Naive B cell (primary cell): ENCODE measurements at regions not wholly inside any gene's neighbourhood (a gene's known extent, or its start where the extent isn't known, plus 50 kb on each side); places are given as distances from the start of the nearest gene placed in this dataset.

ENCODE experiments used
- ATAC-seq, 2 donors: fragments of 150-1000 bp; cut with Tn5 transposase; 2 replicates each; pipeline ENCODE4 v1.10.0; 2021; ENCODE audit warnings: low read depth in 2 of 2, mild to moderate bottlenecking in 2 of 2, moderate library complexity in 2 of 2
- DNase-seq: peaks from one replicate; pipeline ENCODE4 v3.0.0; 2022
- H3K27ac Mint-ChIP-seq, 6 donors: one replicate each; pipeline ENCODE4 v1.8.0; 2020 to 2022; ENCODE audit warnings: mild to moderate bottlenecking in 6 of 6, mixed read lengths in 6 of 6, moderate library complexity in 5 of 6, inconsistent platforms in 2 of 6
- H3K27me3 Mint-ChIP-seq, 3 donors: one replicate each; pipeline ENCODE4 v1.8.0; 2021 to 2022; ENCODE audit warnings: mixed read lengths in 3 of 3, mild to moderate bottlenecking in 1 of 3
- H3K36me3 Mint-ChIP-seq, 2 donors: one replicate each; pipeline ENCODE4 v1.8.0; 2020 to 2022; ENCODE audit warnings: mixed read lengths in 2 of 2, inconsistent platforms in 1 of 2, mild to moderate bottlenecking in 1 of 2
- H3K4me1 Mint-ChIP-seq, 3 donors: one replicate each; pipeline ENCODE4 v1.8.0; 2020 to 2022; ENCODE audit warnings: mixed read lengths in 3 of 3, inconsistent platforms in 1 of 3, mild to moderate bottlenecking in 1 of 3, moderate library complexity in 1 of 3
- H3K4me3 Mint-ChIP-seq, 8 donors: one replicate each; pipeline ENCODE4 v1.8.0; 2020 to 2022; ENCODE audit warnings: mild to moderate bottlenecking in 8 of 8, mixed read lengths in 8 of 8, moderate library complexity in 8 of 8, inconsistent platforms in 2 of 8
- H3K9me3 Mint-ChIP-seq, 7 donors: one replicate each; pipeline ENCODE4 v1.8.0; 2020 to 2022; ENCODE audit warnings: mixed read lengths in 7 of 7, mild to moderate bottlenecking in 5 of 7, inconsistent platforms in 2 of 7, moderate library complexity in 1 of 7

- Mint-ChIP-seq H3K36me3 (no peaks in the 10 kb centered on the region), H3K4me1 (no peaks in the 10 kb centered on the region), H3K27me3 (no peaks in the 10 kb centered on the region), H3K27ac (no peak overlapping the region), H3K4me3 (no peak overlapping the region), H3K9me3 (peaks cover 0 to 4% (median 0%) of the 10 kb centered on the region in 7 donors)
- DNase-seq (no peak), ATAC-seq (no peak)
Observed at GRCh38 chr2:103980401-103980800, 873.5 kb upstream of the POU3F3 start.

GRCh38 chr2:103982691-103983090, 871.2 kb upstream of the POU3F3 start:
- Mint-ChIP-seq H3K9me3 (peaks cover 0 to 4% (median 0%) of the 10 kb centered on the region in 7 donors), H3K27ac (no peak overlapping the region), H3K4me3 (no peak overlapping the region), H3K27me3 (no peaks in the 10 kb centered on the region), H3K36me3 (no peaks in the 10 kb centered on the region), H3K4me1 (no peaks in the 10 kb centered on the region)
- DNase-seq (no peak), ATAC-seq (no peak)

GRCh38 chr2:103986001-103986400, 867.9 kb upstream of the POU3F3 start:
- no peak for ATAC-seq
- no peak overlapping the region for H3K4me3 Mint-ChIP-seq
- no peak overlapping the region for H3K27ac Mint-ChIP-seq
- peaks cover 0 to 7% (median 2%) of the 10 kb centered on the region in 7 donors for H3K9me3 Mint-ChIP-seq
- no peaks in the 10 kb centered on the region for H3K27me3 Mint-ChIP-seq
- H3K36me3 Mint-ChIP-seq = no peaks in the 10 kb centered on the region
- no peaks in the 10 kb centered on the region for H3K4me1 Mint-ChIP-seq
- DNase-seq = no peak

- DNase-seq = no peak
- Mint-ChIP-seq H3K4me1 (no peaks in the 10 kb centered on the region), H3K36me3 (no peaks in the 10 kb centered on the region), H3K9me3 (peaks cover 0 to 7% (median 3%) of the 10 kb centered on the region in 7 donors), H3K27ac (no peak overlapping the region), H3K27me3 (peaks cover 0 to 6% (median 0%) of the 10 kb centered on the region in 3 donors), H3K4me3 (no peak overlapping the region)
- no peak for ATAC-seq
Observed at GRCh38 chr2:103991591-103991990, 862.3 kb upstream of the POU3F3 start.

GRCh38 chr2:104004821-104005220, 849.1 kb upstream of the POU3F3 start:
- Mint-ChIP-seq H3K27ac (no peak overlapping the region), H3K9me3 (peaks cover 3 to 26% (median 9%) of the 10 kb centered on the region in 7 donors), H3K4me3 (no peak overlapping the region), H3K36me3 (no peaks in the 10 kb centered on the region), H3K27me3 (no peaks in the 10 kb centered on the region), H3K4me1 (no peaks in the 10 kb centered on the region)
- ATAC-seq (no peak), DNase-seq (no peak)

GRCh38 chr2:104016801-104017200, 837.1 kb upstream of the POU3F3 start:
- H3K4me3 Mint-ChIP-seq = no peak overlapping the region
- ATAC-seq = no peak
- no peak overlapping the region for H3K27ac Mint-ChIP-seq
- no peaks in the 10 kb centered on the region for H3K4me1 Mint-ChIP-seq
- no peaks in the 10 kb centered on the region for H3K36me3 Mint-ChIP-seq
- H3K27me3 Mint-ChIP-seq = peaks cover 0 to 6% (median 5%) of the 10 kb centered on the region in 3 donors
- H3K9me3 Mint-ChIP-seq = peaks cover 0 to 20% (median 4%) of the 10 kb centered on the region in 7 donors
- no peak for DNase-seq

- Mint-ChIP-seq H3K36me3 (no peaks in the 10 kb centered on the region), H3K4me1 (no peaks in the 10 kb centered on the region), H3K27me3 (peaks cover 0 to 6% (median 5%) of the 10 kb centered on the region in 3 donors), H3K27ac (no peak overlapping the region), H3K4me3 (no peak overlapping the region), H3K9me3 (peaks cover 0 to 5% (median 0%) of the 10 kb centered on the region in 7 donors)
- no peak for DNase-seq
- no peak for ATAC-seq
Observed at GRCh38 chr2:104023306-104023705, 830.6 kb upstream of the POU3F3 start.

- peak overlapping the region in 1 of 8 donors; percentile 18 for H3K4me3 Mint-ChIP-seq
- no peak for DNase-seq
- no peak overlapping the region for H3K27ac Mint-ChIP-seq
- peaks cover 0 to 5% (median 0%) of the 10 kb centered on the region in 7 donors for H3K9me3 Mint-ChIP-seq
- no peak for ATAC-seq
- peaks cover 0 to 5% (median 5%) of the 10 kb centered on the region in 3 donors for H3K27me3 Mint-ChIP-seq
- no peaks in the 10 kb centered on the region for H3K36me3 Mint-ChIP-seq
- no peaks in the 10 kb centered on the region for H3K4me1 Mint-ChIP-seq
Observed at GRCh38 chr2:104023765-104024164, 830.1 kb upstream of the POU3F3 start.

- H3K4me1 Mint-ChIP-seq = no peaks in the 10 kb centered on the region
- H3K36me3 Mint-ChIP-seq = no peaks in the 10 kb centered on the region
Observed at GRCh38 chr2:104025295-104025694, 828.6 kb upstream of the POU3F3 start.

GRCh38 chr2:104026725-104027124, 827.2 kb upstream of the POU3F3 start:
- no peaks in the 10 kb centered on the region for H3K4me1 Mint-ChIP-seq
- DNase-seq (no peak), ATAC-seq (no peak)
- H3K27me3 Mint-ChIP-seq = no peaks in the 10 kb centered on the region
- H3K36me3 Mint-ChIP-seq = no peaks in the 10 kb centered on the region
- no peak overlapping the region for H3K27ac Mint-ChIP-seq
- no peak overlapping the region for H3K4me3 Mint-ChIP-seq
- H3K9me3 Mint-ChIP-seq = peaks cover 0 to 1% (median 0%) of the 10 kb centered on the region in 7 donors

More at GRCh38 chr2:104025295-104025694, 828.6 kb upstream of the POU3F3 start:
- no peaks in the 10 kb centered on the region for H3K27me3 Mint-ChIP-seq
- no peak for ATAC-seq
- H3K9me3 Mint-ChIP-seq = peaks cover 0 to 2% (median 0%) of the 10 kb centered on the region in 7 donors
- no peak for DNase-seq
- H3K4me3 Mint-ChIP-seq = no peak overlapping the region
- no peak overlapping the region for H3K27ac Mint-ChIP-seq

- Mint-ChIP-seq H3K27me3 (no peaks in the 10 kb centered on the region), H3K4me1 (no peaks in the 10 kb centered on the region), H3K36me3 (no peaks in the 10 kb centered on the region)
Observed at GRCh38 chr2:104027321-104027720, 826.6 kb upstream of the POU3F3 start.

GRCh38 chr2:104028061-104028460, 825.9 kb upstream of the POU3F3 start:
- Mint-ChIP-seq H3K4me3 (no peak overlapping the region), H3K4me1 (no peaks in the 10 kb centered on the region), H3K27me3 (no peaks in the 10 kb centered on the region), H3K36me3 (no peaks in the 10 kb centered on the region), H3K27ac (no peak overlapping the region), H3K9me3 (peaks cover 0 to 1% (median 0%) of the 10 kb centered on the region in 7 donors)
- DNase-seq = no peak
- no peak for ATAC-seq

More at GRCh38 chr2:104027321-104027720, 826.6 kb upstream of the POU3F3 start:
- DNase-seq (no peak), ATAC-seq (no peak)
- H3K27ac Mint-ChIP-seq = no peak overlapping the region
- no peak overlapping the region for H3K4me3 Mint-ChIP-seq
- peaks cover 0 to 1% (median 0%) of the 10 kb centered on the region in 7 donors for H3K9me3 Mint-ChIP-seq

GRCh38 chr2:104033399-104033798, 820.5 kb upstream of the POU3F3 start:
- ATAC-seq = no peak
- H3K27me3 Mint-ChIP-seq = no peaks in the 10 kb centered on the region
- H3K4me3 Mint-ChIP-seq = no peak overlapping the region
- H3K4me1 Mint-ChIP-seq = no peaks in the 10 kb centered on the region
- H3K27ac Mint-ChIP-seq = no peak overlapping the region
- no peak for DNase-seq
- H3K36me3 Mint-ChIP-seq = no peaks in the 10 kb centered on the region
- H3K9me3 Mint-ChIP-seq = peaks cover 0 to 4% (median 0%) of the 10 kb centered on the region in 7 donors

- Mint-ChIP-seq H3K9me3 (peaks cover 0 to 4% (median 0%) of the 10 kb centered on the region in 7 donors), H3K27me3 (no peaks in the 10 kb centered on the region), H3K4me1 (no peaks in the 10 kb centered on the region), H3K27ac (no peak overlapping the region), H3K4me3 (no peak overlapping the region), H3K36me3 (no peaks in the 10 kb centered on the region)
- ATAC-seq (no peak), DNase-seq (no peak)
Observed at GRCh38 chr2:104040771-104041170, 813.1 kb upstream of the POU3F3 start.

- ATAC-seq (no peak), DNase-seq (no peak)
- Mint-ChIP-seq H3K4me1 (no peaks in the 10 kb centered on the region), H3K4me3 (no peak overlapping the region), H3K36me3 (no peaks in the 10 kb centered on the region), H3K27me3 (no peaks in the 10 kb centered on the region), H3K9me3 (peaks cover 0 to 4% (median 0%) of the 10 kb centered on the region in 7 donors), H3K27ac (no peak overlapping the region)
Observed at GRCh38 chr2:104041351-104041750, 812.6 kb upstream of the POU3F3 start.
